ENCODE measurements at regions not wholly inside any gene's neighbourhood (a gene's known extent, or its start where the extent isn't known, plus 50 kb on each side); places are given as distances from the start of the nearest gene placed in this dataset.
"Not testable (repeated sequence)": the region's sequence is repeated elsewhere in the genome, so short reads cannot be mapped to it uniquely, and the experiment has no call there.

DNA sequence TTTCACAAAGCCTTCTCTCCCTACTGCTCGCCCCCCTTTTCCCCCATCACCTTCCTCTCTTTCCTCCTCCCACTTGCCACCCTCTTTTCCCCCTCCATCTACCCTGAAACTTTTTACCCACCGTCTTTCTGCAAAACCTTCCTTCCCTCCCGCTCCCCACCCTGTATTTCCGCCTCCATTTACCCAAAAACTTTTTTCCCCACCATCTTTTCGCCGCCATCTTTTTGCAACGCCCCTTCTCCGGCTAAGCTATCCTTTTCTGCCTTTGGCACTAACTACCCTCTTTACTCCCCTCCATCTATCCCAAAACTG is 205.2 kb upstream of the WSB1 start (continued):
- TF ChIP-seq, protein P1, sequence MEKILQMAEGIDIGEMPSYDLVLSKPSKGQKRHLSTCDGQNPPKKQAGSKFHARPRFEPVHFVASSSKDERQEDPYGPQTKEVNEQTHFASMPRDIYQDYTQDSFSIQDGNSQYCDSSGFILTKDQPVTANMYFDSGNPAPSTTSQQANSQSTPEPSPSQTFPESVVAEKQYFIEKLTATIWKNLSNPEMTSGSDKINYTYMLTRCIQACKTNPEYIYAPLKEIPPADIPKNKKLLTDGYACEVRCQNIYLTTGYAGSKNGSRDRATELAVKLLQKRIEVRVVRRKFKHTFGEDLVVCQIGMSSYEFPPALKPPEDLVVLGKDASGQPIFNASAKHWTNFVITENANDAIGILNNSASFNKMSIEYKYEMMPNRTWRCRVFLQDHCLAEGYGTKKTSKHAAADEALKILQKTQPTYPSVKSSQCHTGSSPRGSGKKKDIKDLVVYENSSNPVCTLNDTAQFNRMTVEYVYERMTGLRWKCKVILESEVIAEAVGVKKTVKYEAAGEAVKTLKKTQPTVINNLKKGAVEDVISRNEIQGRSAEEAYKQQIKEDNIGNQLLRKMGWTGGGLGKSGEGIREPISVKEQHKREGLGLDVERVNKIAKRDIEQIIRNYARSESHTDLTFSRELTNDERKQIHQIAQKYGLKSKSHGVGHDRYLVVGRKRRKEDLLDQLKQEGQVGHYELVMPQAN (IDR thresholded peaks at IDR 0.05; ENCODE audit: borderline replicate concordance) = 0 out of 2 replicates have a peak, but pooled peaks have one; percentile 55
- no peak for TF ChIP-seq TEAD4 (IDR thresholded peaks at IDR 0.05; ENCODE audit: low read length)
- TF ChIP-seq TEAD4 (CRISPR knock-in tag; IDR thresholded peaks at IDR 0.05; ENCODE audit: borderline replicate concordance) = no peak
- TF ChIP-seq, protein P2, sequence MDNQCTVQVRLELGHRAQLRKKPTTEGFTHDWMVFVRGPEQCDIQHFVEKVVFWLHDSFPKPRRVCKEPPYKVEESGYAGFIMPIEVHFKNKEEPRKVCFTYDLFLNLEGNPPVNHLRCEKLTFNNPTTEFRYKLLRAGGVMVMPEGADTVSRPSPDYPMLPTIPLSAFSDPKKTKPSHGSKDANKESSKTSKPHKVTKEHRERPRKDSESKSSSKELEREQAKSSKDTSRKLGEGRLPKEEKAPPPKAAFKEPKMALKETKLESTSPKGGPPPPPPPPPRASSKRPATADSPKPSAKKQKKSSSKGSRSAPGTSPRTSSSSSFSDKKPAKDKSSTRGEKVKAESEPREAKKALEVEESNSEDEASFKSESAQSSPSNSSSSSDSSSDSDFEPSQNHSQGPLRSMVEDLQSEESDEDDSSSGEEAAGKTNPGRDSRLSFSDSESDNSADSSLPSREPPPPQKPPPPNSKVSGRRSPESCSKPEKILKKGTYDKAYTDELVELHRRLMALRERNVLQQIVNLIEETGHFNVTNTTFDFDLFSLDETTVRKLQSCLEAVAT (IDR thresholded peaks at IDR 0.05) = peak; percentile 83 to 94
- peak; percentile 71; the same call in 1 of the 2 replicates for TF ChIP-seq HNRNPUL1 (IDR thresholded peaks at IDR 0.05; ENCODE audit: low read length)

- Histone ChIP-seq H3K9ac (ENCODE audit: insufficient read depth in 1 of 2, low read depth in 2 of 2, low read length in 2 of 2) (peak overlapping the region; percentile 92 to 99), H3K79me2 (ENCODE audit: control insufficient read depth, insufficient read depth, low read length) (peaks cover 97% of the 10 kb centered on the region), H4K20me1 (replicated peaks; ENCODE audit: control insufficient read depth, insufficient read depth, low read length) (peaks cover 28% of the 10 kb centered on the region), H3K27ac (ENCODE audit: extremely low read depth, low read depth, low read length) (peak overlapping the region; percentile 91), H3K36me3 (ENCODE audit: control insufficient read depth, insufficient read depth, low read length) (peaks cover 22% of the 10 kb centered on the region; the same call in 2 of the 3 replicates), H3K4me3 (peak overlapping the region; percentile 83), H3K4me2 (ENCODE audit: insufficient read depth, low read length) (peak overlapping the region; percentile 97)
- in situ Hi-C loops (cut with MboI); H3K9me1 ChIP-seq (ENCODE audit: control insufficient read depth, insufficient read depth, low read length); CTCF ChIA-PET (ENCODE audit: low intra/inter-chr PET ratio); H3K4me1 ChIP-seq (replicated peaks in 1 of 2; ENCODE audit: control insufficient read depth in 2 of 2, insufficient read depth in 2 of 2, low read length in 2 of 2); H3K27me3 ChIP-seq (ENCODE audit: control insufficient read depth in 2 of 2, insufficient read depth in 2 of 2, low read length in 2 of 2); H2AFZ ChIP-seq (ENCODE audit: low read depth, low read length); H3K9me3 ChIP-seq (replicated peaks; ENCODE audit: control insufficient read depth, insufficient read depth, low read depth, low read length); TF ChIP-seq NR4A1 (tag; IDR thresholded peaks at IDR 0.05): not testable (repeated sequence)
- peak; percentile 87 for ATAC-seq
- peak; percentile 57 to 95 (median 69) for DNase-seq (ENCODE audit: extremely low read depth in 1 of 4, low spot score in 3 of 4)
- FAIRE-seq = peak; percentile 64
- intact Hi-C loops (cut with micrococcal nuclease) = loop anchor here (10.0 kb wide), 5 partner anchors 45 to 485 kb away; partner anchors contain the start of gene WSB1
- TSS peak; percentile 36 for BruUV-seq (replicated peaks)
- WGBS (ENCODE audit: insufficient coverage, low coverage, missing lambda C conversion rate) = 2% methylated on average over 26 of the region's 29 CpGs
- POLR2A ChIA-PET = interaction anchor here (0.6 to 3.8 kb wide), 36 partner anchors 9 to 1490 kb away, joined by 3 to 40 read pairs (median 4); partner anchors contain the start of gene WSB1
- TF ChIP-seq HBP1 (CRISPR knock-in tag; IDR thresholded peaks at IDR 0.05) = peak; percentile 83; the same call in 1 of the 2 replicates
- TF ChIP-seq FOS (IDR thresholded peaks at IDR 0.05; ENCODE audit: extremely low read depth, insufficient read length) = peak; percentile 91
- TF ChIP-seq ZNF347 (CRISPR knock-in tag; IDR thresholded peaks at IDR 0.05; ENCODE audit: low read depth) = 0 out of 2 replicates have a peak, but pooled peaks have one; percentile 27
- TF ChIP-seq NR2F6 (CRISPR knock-in tag; IDR thresholded peaks at IDR 0.05) = 0 out of 2 replicates have a peak, but pooled peaks have one; percentile 41
- 0 out of 2 replicates have a peak, but pooled peaks have one; percentile 49 for TF ChIP-seq NR4A1 (CRISPR knock-in tag; IDR thresholded peaks at IDR 0.05)
- TF ChIP-seq ZSCAN32 (CRISPR knock-in tag; IDR thresholded peaks at IDR 0.05) = peak; percentile 59; the same call in 1 of the 2 replicates
- peak; percentile 67; the same call in 1 of the 2 replicates for TF ChIP-seq ZNF436 (CRISPR knock-in tag; IDR thresholded peaks at IDR 0.05)
- peak; percentile 91 for TF ChIP-seq NFYB (IDR thresholded peaks at IDR 0.05; ENCODE audit: extremely low read depth, insufficient read length)
- TF ChIP-seq NFIC (IDR thresholded peaks at IDR 0.05) = peak; percentile 57; the same call in 1 of the 2 replicates
- TF ChIP-seq CHD2 (IDR thresholded peaks at IDR 0.05; ENCODE audit: low read depth, low read length) = 0 out of 2 replicates have a peak, but pooled peaks have one; percentile 25
Measured at GRCh38 chr17:27089079-27089928, 204.6 kb upstream of the WSB1 start.

All from K562 (cell line).